NB4 (cell line): ENCODE measurements at regions not wholly inside any gene's neighbourhood (a gene's known extent, or its start where the extent isn't known, plus 50 kb on each side); places are given as distances from the start of the nearest gene placed in this dataset.

Experiments
- DNase-seq: peaks from one replicate; pipeline ENCODE4 v3.0.0; 2010; ENCODE audit warnings: low read depth
- H3K4me3 ChIP-seq: one replicate; pipeline ENCODE4 v1.5.1; 2011; ENCODE audit warnings: mild to moderate bottlenecking, low read depth, low read length, moderate library complexity
- CTCF ChIP-seq: IDR thresholded peaks from one replicate; pipeline ENCODE4 v1.5.1; 2012; ENCODE audit warnings: low read depth, low read length
- MYC ChIP-seq: IDR thresholded peaks from 2 replicates; pipeline ENCODE4 v1.6.1; 2011; ENCODE audit warnings: low read depth, low read length
- POLR2A ChIP-seq: IDR thresholded peaks from 2 replicates; pipeline ENCODE4 v1.6.1; 2011; ENCODE audit warnings: mild to moderate bottlenecking; ENCODE audit not compliant: insufficient read length; ENCODE audit errors: extremely low read depth
- TF ChIP-seq, protein P1 (sequence below): IDR thresholded peaks from 2 replicates; pipeline ENCODE4 v1.6.1; 2011; ENCODE audit warnings: low read depth, low read length

DNA sequence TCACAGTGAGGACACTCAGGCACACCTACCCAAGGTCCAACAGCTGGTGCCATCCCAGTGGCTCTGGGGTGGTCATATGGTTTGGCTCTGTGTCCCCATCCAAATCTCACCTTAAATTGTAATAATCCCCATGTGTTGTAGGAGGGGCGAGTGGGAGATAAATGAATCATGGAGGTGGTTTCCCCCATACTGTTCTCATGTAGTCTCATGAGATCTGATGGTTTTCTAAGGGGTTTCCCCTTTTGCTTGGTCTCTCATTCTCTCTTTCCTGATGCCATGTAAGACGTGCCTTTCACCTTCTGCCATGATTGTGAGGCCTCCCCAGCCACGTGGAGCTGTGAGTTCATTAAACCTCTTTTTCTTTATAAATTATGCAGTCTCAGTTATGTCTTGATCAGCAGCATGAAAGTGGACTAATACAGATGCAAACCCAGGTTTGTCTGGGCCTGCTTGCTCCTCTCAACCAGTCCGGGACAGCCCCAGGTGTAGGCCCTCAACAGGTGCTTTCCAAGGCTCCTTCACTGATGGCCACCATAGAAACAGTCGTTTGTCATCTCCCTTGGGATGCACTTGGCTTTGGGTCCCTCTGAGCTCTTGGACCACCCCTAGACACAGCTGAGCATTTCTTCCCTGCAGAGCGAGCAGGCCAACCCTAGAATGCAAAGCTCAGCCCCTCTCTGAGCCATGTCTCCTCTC, 101.3 kb upstream of the CTBP2 start:
- no peak for DNase-seq
- TF ChIP-seq, protein P1, sequence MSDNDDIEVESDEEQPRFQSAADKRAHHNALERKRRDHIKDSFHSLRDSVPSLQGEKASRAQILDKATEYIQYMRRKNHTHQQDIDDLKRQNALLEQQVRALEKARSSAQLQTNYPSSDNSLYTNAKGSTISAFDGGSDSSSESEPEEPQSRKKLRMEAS: no peak
- TF ChIP-seq POLR2A (no peak), CTCF (no peak), MYC (no peak)
- H3K4me3 ChIP-seq: no peak overlapping the region

- TF ChIP-seq CTCF: no peak
- no peak for TF ChIP-seq POLR2A
- TF ChIP-seq, protein P1: no peak
- DNase-seq: no peak
- no peak overlapping the region for H3K4me3 ChIP-seq
These were observed 99.9 kb upstream of the CTBP2 start for GRCh38 chr10:125260260-125260659.

GRCh38 chr10:125259651-125260050, 99.3 kb upstream of the CTBP2 start:
- H3K4me3 ChIP-seq: no peak overlapping the region
- DNase-seq: no peak
- TF ChIP-seq CTCF (no peak), MYC (no peak), POLR2A (no peak)
- TF ChIP-seq, protein P1: no peak

- no peak for DNase-seq
- H3K4me3 ChIP-seq: no peak overlapping the region
- TF ChIP-seq POLR2A (no peak), MYC (no peak), CTCF (no peak)
- TF ChIP-seq, protein P1: no peak
These were observed 98.3 kb upstream of the CTBP2 start for GRCh38 chr10:125258676-125259075.

- DNase-seq: no peak
- TF ChIP-seq CTCF (no peak), MYC (no peak), POLR2A (no peak)
- TF ChIP-seq, protein P1: no peak
- H3K4me3 ChIP-seq: no peak overlapping the region
These were observed 97.3 kb upstream of the CTBP2 start for GRCh38 chr10:125257521-125258108.
